HG03565 (cell line): ENCODE measurements at regions not wholly inside any gene's neighbourhood (a gene's known extent, or its start where the extent isn't known, plus 50 kb on each side); places are given as distances from the start of the nearest gene placed in this dataset.
A peak's percentile ranks its signal among the peaks of the same experiment; 100 is the strongest.

Experiments
- ATAC-seq: cut with Tn5 transposase; IDR thresholded peaks from one replicate; pipeline ENCODE4 v1.9.1; 2021; ENCODE audit warnings: mild to moderate bottlenecking, moderate library complexity; ENCODE audit not compliant: unreplicated experiment

GRCh38 chr5:98573834-98574320, 199.6 kb upstream of the RGMB start:
- no peak for ATAC-seq

GRCh38 chr5:98576275-98576674, 197.2 kb upstream of the RGMB start:
- no peak for ATAC-seq

- ATAC-seq, result no peak
Observed at GRCh38 chr5:98578438-98578837, 195.0 kb upstream of the RGMB start.

- ATAC-seq, result no peak
Observed at GRCh38 chr5:98581112-98581997, 192.1 kb upstream of the RGMB start.

GRCh38 chr5:98583586-98583985, 189.9 kb upstream of the RGMB start:
- no peak for ATAC-seq

GRCh38 chr5:98585661-98586310, 187.7 kb upstream of the RGMB start:
- ATAC-seq, result no peak

GRCh38 chr5:98586581-98586980, 186.9 kb upstream of the RGMB start:
- ATAC-seq, result no peak

- no peak for ATAC-seq
Observed at GRCh38 chr5:98587166-98587565, 186.3 kb upstream of the RGMB start.

GRCh38 chr5:98588215-98588614, 185.2 kb upstream of the RGMB start:
- ATAC-seq, result no peak

GRCh38 chr5:98593418-98593817, 180.0 kb upstream of the RGMB start:
- no peak for ATAC-seq

- no peak for ATAC-seq
Observed at GRCh38 chr5:98594098-98594497, 179.4 kb upstream of the RGMB start.

GRCh38 chr5:98599016-98599415, 174.4 kb upstream of the RGMB start:
- no peak for ATAC-seq

- peak; percentile 46 for ATAC-seq
Observed at GRCh38 chr5:98602534-98603112, 170.8 kb upstream of the RGMB start.

GRCh38 chr5:98603456-98603855, 170.0 kb upstream of the RGMB start:
- no peak for ATAC-seq

- ATAC-seq, result no peak
Observed at GRCh38 chr5:98604301-98604700, 169.2 kb upstream of the RGMB start.

GRCh38 chr5:98604721-98605425, 168.6 kb upstream of the RGMB start:
- ATAC-seq, result no peak

- ATAC-seq, result no peak
Observed at GRCh38 chr5:98605426-98605825, 168.0 kb upstream of the RGMB start.

- ATAC-seq, result no peak
Observed at GRCh38 chr5:98606961-98607360, 166.5 kb upstream of the RGMB start.

GRCh38 chr5:98608052-98608451, 165.4 kb upstream of the RGMB start:
- ATAC-seq, result no peak

- no peak for ATAC-seq
Observed at GRCh38 chr5:98614341-98614740, 159.1 kb upstream of the RGMB start.

GRCh38 chr5:98621821-98622220, 151.6 kb upstream of the RGMB start:
- no peak for ATAC-seq
